Panc1 (cell line): ENCODE measurements at regions not wholly inside any gene's neighbourhood (a gene's known extent, or its start where the extent isn't known, plus 50 kb on each side); places are given as distances from the start of the nearest gene placed in this dataset.
A peak's percentile ranks its signal among the peaks of the same experiment; 100 is the strongest.
"Not testable (repeated sequence)": the region's sequence is repeated elsewhere in the genome, so short reads cannot be mapped to it uniquely, and the experiment has no call there.

Source experiments
- ATAC-seq: fragments of 200-7000 bp; cut with Tn5 transposase; 2 replicates; pipeline ENCODE4 v1.9.1; 2020; ENCODE audit warnings: mild to moderate bottlenecking, moderate library complexity
- BruUV-seq: library from RNA; stranded (reverse); fragments of 400-500 nt; replicated peaks from 2 replicates; lab custom pipeline; 2021; lab: Mats Ljungman, UMichigan
- CTCF ChIA-PET: fragments of 300-600 bp; sonication (Branson Sonifier 250); formaldehyde crosslinking; loops from one replicate; lab custom pipeline; 2022; ENCODE audit warnings: antibody characterized with exemption; lab: Charles Lee
- POLR2A ChIA-PET: fragments of 300-600 bp; sonication (Branson Sonifier 250); formaldehyde crosslinking; loops from one replicate; lab custom pipeline; 2022; ENCODE audit warnings: antibody characterized with exemption; lab: Charles Lee
- DNase-seq: peaks from one replicate; pipeline ENCODE4 v3.0.0-alpha.2; 2010; ENCODE audit warnings: low read depth, low spot score
- H3K27ac ChIP-seq: 2 replicates; pipeline ENCODE4 v1.5.1; 2011; ENCODE audit warnings: mild to moderate bottlenecking, low read length, inconsistent platforms
- H3K27me3 ChIP-seq: fragments of 200-500 bp; sonication (Bioruptor generic); 2 replicates; pipeline ENCODE4 v1.6.0; 2014; ENCODE audit warnings: low read length, inconsistent platforms; ENCODE audit not compliant: control insufficient read depth, insufficient read depth
- H3K36me3 ChIP-seq: fragments of 200-500 bp; sonication (Bioruptor generic); 2 replicates; pipeline ENCODE4 v1.5.1; 2014; ENCODE audit warnings: inconsistent platforms, mild to moderate bottlenecking, low read length, moderate library complexity; ENCODE audit not compliant: control insufficient read depth, insufficient read depth
- H3K4me1 ChIP-seq: 2 replicates; pipeline ENCODE4 v1.5.1; 2011; ENCODE audit warnings: inconsistent platforms, mild to moderate bottlenecking, low read length, moderate library complexity; ENCODE audit not compliant: control insufficient read depth, insufficient read depth
- H3K4me3 ChIP-seq, 2 experiments: 2 replicates each; pipeline ENCODE4 v1.5.1; 2011 to 2012; ENCODE audit warnings: low read depth in 2 of 2, low read length in 2 of 2, mild to moderate bottlenecking in 2 of 2, inconsistent platforms in 1 of 2, moderate library complexity in 1 of 2
- H3K9me3 ChIP-seq: fragments of 200-500 bp; sonication (Bioruptor generic); 2 replicates; pipeline ENCODE4 v1.5.1; 2014; ENCODE audit warnings: low read depth, mild to moderate bottlenecking, inconsistent platforms, low read length, moderate library complexity; ENCODE audit not compliant: control insufficient read depth, insufficient read depth
- POLR2AphosphoS5 ChIP-seq: IDR thresholded peaks from 2 replicates; pipeline ENCODE4 v1.6.1; 2012; ENCODE audit warnings: mild to moderate bottlenecking, low read depth, low read length, moderate library complexity
- SIN3A ChIP-seq: IDR thresholded peaks from 2 replicates; pipeline ENCODE4 v1.6.1; 2012; ENCODE audit warnings: low read depth, mild to moderate bottlenecking, low read length, moderate library complexity, borderline replicate concordance; ENCODE audit not compliant: insufficient read depth
- TCF7L2 ChIP-seq: IDR thresholded peaks from 2 replicates; pipeline ENCODE4 v1.6.1; 2011; ENCODE audit warnings: mild to moderate bottlenecking, low read depth, low read length, inconsistent platforms
- in situ Hi-C: cut with HindIII; loops from 2 replicates; pipeline ENCODE4 v1.10.0; 2016; ENCODE audit warnings: low sequenced_read_pairs, low pct_unique_long_range_greater_than_20kb
- intact Hi-C: fragments of 100-400 bp; cut with micrococcal nuclease; formaldehyde crosslinking; loops from one replicate; pipeline ENCODE4 v1.10.0; 2022; ENCODE audit not compliant: unreplicated experiment
- TF ChIP-seq, protein P1 (sequence below): fragments of 450-650 bp; IDR thresholded peaks from 2 replicates; pipeline ENCODE4 v1.5.1; 2017; ENCODE audit warnings: mild to moderate bottlenecking
- TF ChIP-seq, protein P2 (sequence below), 2 experiments: IDR thresholded peaks; 2 replicates each; pipeline ENCODE4 v1.6.1; 2011 to 2012; ENCODE audit warnings: low read depth in 2 of 2, control low read depth in 1 of 2, low read length in 1 of 2, mild to moderate bottlenecking in 1 of 2, moderate library complexity in 1 of 2; ENCODE audit not compliant: insufficient read depth in 1 of 2

DNA sequence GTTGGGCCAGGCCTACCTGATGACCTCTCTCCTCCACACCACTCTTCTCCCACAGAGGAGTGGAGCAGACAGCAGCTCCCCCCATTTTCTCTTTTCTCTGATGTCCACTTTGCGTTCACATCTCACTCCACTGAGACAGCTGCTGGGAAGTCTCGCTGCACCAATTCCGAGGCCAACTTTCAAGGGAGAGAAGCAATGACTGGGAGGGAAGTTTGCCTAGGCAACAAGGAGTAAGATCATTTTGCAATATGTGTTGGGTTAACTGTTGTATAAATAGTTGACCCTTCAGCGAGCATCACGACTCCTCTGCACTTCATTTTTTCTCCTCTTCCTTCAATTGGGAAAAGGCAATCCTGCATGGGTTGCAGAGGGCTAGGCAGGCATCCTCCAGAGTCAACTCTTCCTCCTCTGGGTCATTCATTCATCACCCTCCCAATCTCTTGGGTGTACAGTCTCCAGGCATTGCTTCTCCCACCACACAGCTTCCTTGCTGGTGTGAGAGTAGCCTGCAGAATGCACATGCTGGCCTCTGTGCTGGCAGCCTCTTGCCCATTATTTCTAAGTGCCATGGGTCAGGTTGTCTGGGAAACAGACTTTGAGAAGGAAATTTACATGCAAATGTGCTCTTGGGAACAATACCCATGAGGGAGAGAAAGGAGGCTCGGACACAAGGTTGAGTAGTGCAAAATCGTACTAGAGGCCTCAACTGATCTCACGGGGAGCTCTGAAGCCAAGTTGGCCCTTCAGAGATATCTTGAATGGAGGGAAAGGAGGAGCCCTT is 75.8 kb upstream of the BCAR3 start:
- H3K4me1 ChIP-seq, result peaks cover 38% of the 10 kb centered on the region
- no TSS peak for BruUV-seq
- DNase-seq (no peak), ATAC-seq (no peak)
- in situ Hi-C loops, result no loop called here
- intact Hi-C loops, result no loop called here
- no peaks in the 10 kb centered on the region for H3K9me3 ChIP-seq
- H3K27ac ChIP-seq, result peak overlapping the region; percentile 79
- H3K4me3 ChIP-seq, result no peak overlapping the region
- CTCF ChIA-PET, result no interaction called here
- H3K36me3 ChIP-seq, result no peaks in the 10 kb centered on the region
- TF ChIP-seq, protein P1, sequence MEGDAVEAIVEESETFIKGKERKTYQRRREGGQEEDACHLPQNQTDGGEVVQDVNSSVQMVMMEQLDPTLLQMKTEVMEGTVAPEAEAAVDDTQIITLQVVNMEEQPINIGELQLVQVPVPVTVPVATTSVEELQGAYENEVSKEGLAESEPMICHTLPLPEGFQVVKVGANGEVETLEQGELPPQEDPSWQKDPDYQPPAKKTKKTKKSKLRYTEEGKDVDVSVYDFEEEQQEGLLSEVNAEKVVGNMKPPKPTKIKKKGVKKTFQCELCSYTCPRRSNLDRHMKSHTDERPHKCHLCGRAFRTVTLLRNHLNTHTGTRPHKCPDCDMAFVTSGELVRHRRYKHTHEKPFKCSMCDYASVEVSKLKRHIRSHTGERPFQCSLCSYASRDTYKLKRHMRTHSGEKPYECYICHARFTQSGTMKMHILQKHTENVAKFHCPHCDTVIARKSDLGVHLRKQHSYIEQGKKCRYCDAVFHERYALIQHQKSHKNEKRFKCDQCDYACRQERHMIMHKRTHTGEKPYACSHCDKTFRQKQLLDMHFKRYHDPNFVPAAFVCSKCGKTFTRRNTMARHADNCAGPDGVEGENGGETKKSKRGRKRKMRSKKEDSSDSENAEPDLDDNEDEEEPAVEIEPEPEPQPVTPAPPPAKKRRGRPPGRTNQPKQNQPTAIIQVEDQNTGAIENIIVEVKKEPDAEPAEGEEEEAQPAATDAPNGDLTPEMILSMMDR, result no peak
- TF ChIP-seq, protein P2, sequence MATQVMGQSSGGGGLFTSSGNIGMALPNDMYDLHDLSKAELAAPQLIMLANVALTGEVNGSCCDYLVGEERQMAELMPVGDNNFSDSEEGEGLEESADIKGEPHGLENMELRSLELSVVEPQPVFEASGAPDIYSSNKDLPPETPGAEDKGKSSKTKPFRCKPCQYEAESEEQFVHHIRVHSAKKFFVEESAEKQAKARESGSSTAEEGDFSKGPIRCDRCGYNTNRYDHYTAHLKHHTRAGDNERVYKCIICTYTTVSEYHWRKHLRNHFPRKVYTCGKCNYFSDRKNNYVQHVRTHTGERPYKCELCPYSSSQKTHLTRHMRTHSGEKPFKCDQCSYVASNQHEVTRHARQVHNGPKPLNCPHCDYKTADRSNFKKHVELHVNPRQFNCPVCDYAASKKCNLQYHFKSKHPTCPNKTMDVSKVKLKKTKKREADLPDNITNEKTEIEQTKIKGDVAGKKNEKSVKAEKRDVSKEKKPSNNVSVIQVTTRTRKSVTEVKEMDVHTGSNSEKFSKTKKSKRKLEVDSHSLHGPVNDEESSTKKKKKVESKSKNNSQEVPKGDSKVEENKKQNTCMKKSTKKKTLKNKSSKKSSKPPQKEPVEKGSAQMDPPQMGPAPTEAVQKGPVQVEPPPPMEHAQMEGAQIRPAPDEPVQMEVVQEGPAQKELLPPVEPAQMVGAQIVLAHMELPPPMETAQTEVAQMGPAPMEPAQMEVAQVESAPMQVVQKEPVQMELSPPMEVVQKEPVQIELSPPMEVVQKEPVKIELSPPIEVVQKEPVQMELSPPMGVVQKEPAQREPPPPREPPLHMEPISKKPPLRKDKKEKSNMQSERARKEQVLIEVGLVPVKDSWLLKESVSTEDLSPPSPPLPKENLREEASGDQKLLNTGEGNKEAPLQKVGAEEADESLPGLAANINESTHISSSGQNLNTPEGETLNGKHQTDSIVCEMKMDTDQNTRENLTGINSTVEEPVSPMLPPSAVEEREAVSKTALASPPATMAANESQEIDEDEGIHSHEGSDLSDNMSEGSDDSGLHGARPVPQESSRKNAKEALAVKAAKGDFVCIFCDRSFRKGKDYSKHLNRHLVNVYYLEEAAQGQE (IDR thresholded peaks at IDR 0.05; ENCODE audit: insufficient read depth in 1 of 2, low read depth in 2 of 2, low read length in 1 of 2), result no peak
- no peak for TF ChIP-seq SIN3A
- no peak for TF ChIP-seq POLR2AphosphoS5
- no peak for TF ChIP-seq TCF7L2
- no peaks in the 10 kb centered on the region for H3K27me3 ChIP-seq
- POLR2A ChIA-PET, result no interaction called here

DNA sequence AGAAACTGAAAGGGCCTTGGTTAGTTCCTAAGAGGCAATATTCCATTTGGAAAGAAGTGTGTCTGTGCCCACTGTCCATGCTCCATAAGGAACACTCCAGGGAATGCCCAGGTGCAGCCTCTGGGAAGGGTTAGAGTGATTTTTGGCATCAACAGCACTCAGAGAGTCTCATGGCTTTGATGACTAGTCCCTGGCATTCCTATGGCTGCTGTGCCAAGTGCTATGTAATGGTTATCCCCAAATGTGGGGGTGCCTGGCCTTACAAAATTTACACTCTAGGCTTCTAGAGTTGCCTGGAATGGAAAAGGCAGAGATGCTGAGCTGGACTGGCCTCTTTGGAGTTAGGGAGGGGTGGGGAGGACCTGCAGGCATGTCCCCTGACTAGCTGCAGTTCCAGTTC is 75.0 kb upstream of the BCAR3 start:
- Histone ChIP-seq H3K4me1 (peaks cover 38% of the 10 kb centered on the region), H3K27ac (peak overlapping the region; percentile 79), H3K27me3 (no peaks in the 10 kb centered on the region), H3K36me3 (no peaks in the 10 kb centered on the region), H3K9me3 (no peaks in the 10 kb centered on the region), H3K4me3 (no peak overlapping the region)
- ATAC-seq (no peak), DNase-seq (no peak)
- ChIA-PET CTCF (no interaction called here), POLR2A (no interaction called here)
- intact Hi-C loops (no loop called here), in situ Hi-C loops (no loop called here)
- TF ChIP-seq, protein P2 (IDR thresholded peaks at IDR 0.05; ENCODE audit: insufficient read depth in 1 of 2, low read depth in 2 of 2, low read length in 1 of 2), result no peak
- TF ChIP-seq POLR2AphosphoS5 (no peak), SIN3A (no peak), TCF7L2 (no peak)
- TF ChIP-seq, protein P1, result no peak
- BruUV-seq, result no TSS peak

DNA sequence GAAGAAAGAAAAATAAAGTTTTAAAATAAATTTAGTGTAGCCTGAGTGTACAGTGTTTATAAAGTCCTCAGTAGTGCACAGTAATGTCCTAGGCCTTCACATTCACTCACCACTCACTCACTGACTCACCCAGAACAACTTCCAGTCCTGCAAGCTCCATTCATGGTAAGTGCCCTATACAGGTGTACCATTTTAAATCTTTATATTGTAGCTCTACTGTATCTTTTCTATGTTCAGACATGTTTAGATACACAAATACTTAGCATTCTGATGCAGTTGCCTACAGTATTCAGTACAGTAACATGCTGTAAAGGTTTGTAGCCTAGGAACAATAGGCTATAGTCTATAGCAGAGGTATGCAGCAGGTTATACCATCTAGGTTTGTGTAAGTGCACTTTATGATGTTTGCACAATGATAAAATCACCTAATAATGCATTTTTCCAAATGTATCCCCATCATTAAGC is 73.6 kb upstream of the BCAR3 start:
- CTCF ChIA-PET, result interaction anchor here (0.6 kb wide), 1 partner anchor 19 kb away, joined by 3 read pairs; no protein-coding TSS in a partner anchor
- Histone ChIP-seq H3K4me1 (peaks cover 38% of the 10 kb centered on the region), H3K27ac (peak overlapping the region; percentile 79)
- H3K4me3 ChIP-seq, H3K9me3 ChIP-seq, H3K27me3 ChIP-seq, DNase-seq, H3K36me3 ChIP-seq, POLR2A ChIA-PET, BruUV-seq, in situ Hi-C loops, intact Hi-C loops: not testable (repeated sequence)
- ATAC-seq, result peak; percentile 72
